ENCODE measurements at regions not wholly inside any gene's neighbourhood (a gene's known extent, or its start where the extent isn't known, plus 50 kb on each side); places are given as distances from the start of the nearest gene placed in this dataset.

GRCh38 chr4:130080872-130081451, 985.0 kb downstream of the C4orf33 start:
- no peak for FAIRE-seq

- no peak for FAIRE-seq
Measured at GRCh38 chr4:130090427-130090826, 994.5 kb downstream of the C4orf33 start.

DNA sequence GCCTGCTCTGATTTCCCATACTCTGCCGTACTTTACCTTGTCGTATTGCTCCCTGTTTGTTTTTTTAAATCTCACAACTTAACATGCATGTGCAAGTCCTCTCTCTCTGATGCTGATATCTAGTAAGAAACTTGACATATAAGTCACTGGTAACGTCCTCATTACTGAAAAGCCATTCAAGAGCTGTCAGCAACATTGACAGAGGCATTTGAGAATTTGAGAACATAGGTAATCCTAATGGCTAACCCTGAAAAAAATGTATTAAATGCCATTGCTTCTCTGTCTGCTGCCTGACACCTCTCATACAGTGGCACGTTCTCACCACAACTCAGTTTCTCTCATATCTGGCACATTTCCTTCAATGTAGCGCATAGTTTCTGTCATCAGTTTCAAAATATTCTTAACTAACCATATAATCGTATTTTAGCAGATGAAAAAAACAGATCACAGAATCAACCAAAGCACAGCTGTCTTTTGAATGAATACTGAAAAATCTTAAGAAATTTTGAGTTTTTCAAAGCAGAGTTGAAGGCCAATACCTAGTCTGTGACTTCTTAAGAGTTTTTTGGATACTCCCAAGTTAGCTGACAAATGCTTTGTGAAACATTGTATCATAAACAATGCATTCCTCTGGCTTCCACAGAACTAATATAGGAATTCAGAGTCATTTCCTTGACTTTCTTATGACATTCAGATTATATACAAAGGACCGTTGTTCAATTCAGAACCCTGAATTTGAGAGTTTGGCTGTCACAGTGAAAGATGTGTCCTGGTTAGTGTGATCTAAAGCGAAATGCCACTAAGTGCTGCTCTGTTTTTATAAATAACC, 996.4 kb downstream of the C4orf33 start:
- no peak for FAIRE-seq

DNA sequence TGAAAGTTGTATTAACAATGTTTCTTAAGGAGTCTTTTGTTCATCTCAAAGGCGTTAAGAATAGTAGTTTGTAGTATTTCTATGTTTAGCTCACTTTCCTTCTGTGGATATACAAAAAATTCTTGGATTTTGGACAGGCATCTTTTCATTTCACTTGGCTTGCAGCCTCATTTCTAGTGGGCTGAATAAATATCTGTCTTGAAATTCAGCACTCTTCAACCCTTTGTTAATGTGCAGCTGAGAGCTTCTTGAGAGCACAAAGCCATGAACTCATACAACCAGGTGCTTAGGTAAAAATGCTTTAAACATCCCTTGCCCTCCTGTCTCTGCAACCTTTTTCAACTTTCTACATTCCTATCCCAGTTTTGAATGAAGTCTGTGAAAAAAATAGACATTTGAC, 1003.2 kb downstream of the C4orf33 start:
- no peak for FAIRE-seq

DNA sequence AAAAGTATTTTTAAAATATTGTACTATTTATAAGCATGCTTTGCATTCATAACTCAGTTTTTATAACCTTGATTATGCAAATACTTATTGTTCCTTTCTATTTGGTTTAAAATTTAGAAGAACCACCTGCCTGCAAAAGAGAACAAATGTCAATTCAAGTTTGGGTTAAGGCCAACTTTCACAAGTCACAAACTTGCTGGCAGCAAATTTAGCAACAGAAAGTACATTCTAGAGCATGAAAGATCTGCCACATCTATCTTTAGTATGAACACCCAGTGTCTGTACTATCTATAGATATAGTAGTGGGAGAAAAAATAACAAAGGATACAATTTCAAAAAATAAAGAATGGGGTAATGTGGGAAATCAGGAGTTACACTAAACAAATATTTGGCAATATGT, 1014.2 kb downstream of the C4orf33 start:
- no peak for FAIRE-seq

GRCh38 chr4:130110770-130111169, 1014.8 kb downstream of the C4orf33 start:
- FAIRE-seq = no peak

DNA sequence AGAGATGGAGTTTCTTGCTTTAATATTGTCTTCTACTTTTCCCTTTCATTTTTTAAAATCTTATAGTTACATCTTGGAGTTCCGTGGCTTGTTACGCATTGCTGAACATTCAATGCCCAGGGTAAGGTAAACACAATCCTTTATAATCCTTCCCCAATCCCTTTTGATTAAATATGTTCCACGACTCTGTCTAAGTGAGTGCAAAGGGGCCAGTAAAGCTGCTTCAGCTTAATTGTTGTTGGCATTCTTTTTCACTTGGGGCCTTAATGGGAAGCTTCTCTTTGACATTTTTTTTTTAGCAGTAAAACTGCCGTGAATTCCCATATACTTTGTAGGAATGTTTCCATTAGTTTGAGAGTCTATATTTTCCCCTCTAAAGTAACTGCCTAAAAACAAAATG, 1028.1 kb downstream of the C4orf33 start:
- no peak for FAIRE-seq

DNA sequence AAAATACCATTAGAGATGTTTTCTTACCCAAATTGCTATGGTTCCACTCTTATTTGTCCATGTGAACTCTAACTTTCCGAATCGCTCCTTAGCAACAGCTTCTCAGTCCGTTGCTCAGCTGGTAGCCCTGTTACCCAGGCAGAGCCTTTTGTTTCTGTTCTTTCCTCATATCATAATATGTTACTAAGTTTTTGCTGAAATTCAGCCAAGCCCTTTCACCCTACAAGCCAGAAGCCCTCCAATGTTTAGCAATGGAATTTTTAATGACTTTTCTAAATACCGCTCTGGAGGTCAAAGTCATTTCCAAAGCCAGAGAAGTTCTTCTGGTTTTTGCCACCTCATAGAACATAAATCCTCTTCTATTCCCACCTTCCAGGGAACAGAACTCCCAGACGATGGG, 1029.5 kb downstream of the C4orf33 start:
- no peak for FAIRE-seq

DNA sequence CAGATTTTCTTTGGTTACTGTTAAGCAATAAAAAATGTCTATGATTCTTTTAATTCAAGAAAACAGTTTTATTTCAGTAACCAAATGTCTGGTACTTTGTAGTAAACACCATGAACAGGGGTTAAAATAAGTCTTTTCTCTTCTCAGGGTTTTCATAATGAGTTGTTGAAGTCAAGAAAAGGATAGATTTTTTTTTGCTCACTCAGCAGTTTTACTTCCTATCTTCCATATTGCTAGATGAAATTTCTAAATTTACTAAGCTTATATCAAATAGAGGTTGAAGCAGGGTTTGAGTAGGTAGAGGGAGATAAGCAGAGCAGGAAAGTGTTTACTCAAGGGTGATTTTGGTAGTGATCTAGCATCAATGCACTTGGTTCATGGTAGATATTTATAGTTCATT, 1031.3 kb downstream of the C4orf33 start:
- no peak for FAIRE-seq

DNA sequence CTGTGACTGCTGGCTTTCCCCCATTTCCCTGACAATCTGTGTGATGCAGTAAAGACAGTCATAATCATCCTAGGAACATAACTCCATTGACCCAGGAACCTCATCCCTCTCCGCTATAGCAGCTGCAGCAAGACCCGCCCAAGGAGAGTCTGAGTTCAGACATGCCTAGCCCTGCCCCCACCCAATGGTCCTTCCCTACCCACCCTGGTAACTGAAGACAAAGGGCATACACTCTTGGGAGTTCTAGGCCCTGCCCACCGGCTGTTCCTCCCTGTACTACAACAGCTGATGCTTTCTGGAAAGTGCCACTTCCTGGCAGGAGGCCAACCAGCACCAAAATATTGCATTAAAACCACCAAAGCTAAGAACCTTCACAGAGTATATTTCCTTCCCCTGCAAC, 1035.6 kb downstream of the C4orf33 start:
- no peak for FAIRE-seq

DNA sequence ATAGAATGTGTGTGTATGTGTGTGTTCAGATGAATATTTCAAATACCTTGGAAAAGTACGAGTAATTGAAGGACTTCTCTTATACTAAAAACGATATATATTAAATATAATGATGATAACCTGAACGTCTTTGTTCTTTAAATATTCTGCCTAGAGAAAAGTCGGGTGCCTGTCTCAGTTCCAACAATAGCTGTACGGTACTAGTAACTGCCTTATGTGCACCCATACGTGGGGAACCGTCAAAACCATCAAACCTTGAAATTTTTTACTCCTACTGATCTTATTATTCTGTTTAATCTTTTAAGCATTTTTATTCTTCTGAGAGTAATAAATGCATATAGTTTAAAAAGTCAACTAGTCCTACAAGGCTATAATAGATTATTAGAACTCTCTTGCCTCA, 1045.7 kb downstream of the C4orf33 start:
- no peak for FAIRE-seq

GRCh38 chr4:130143656-130144055, 1047.7 kb downstream of the C4orf33 start:
- FAIRE-seq = no peak

DNA sequence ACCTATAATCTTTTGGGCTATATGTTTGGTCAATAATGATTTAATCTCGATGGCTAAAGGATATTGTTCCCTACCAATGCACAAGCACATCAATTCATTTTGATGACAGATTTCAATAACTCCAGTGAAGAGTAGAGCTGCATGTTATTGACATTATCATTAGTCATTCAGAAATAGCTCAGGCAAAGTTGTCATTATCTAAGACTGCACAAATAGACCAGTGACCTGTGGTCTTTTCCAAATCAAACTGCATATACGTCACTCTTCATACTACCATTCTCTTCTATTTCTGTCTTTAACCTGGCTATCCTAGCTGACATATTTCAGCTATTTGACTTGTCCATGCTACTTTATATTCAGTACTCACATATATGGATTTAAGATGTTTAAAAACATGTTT, 1050.8 kb downstream of the C4orf33 start:
- FAIRE-seq = no peak

DNA sequence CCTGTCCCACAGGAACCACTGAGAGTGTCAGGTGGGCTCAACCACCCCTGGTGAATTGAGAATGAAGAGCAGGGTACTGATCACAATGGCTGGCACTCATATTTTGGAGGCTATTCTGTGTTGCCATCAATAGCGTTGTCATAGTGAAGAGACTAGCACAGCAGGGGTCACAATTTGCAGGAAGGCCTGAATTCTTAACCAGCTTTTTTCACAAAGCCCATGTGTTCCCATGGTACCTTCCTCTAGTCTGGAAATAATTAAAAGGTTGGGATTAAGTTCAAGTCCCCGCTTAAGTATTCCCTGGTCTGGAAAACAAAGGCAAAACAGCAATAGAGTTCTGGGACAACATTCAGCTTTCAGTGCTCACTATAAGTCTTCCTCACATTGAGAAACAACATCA, 1051.7 kb downstream of the C4orf33 start:
- FAIRE-seq = no peak

- FAIRE-seq = no peak
Measured at GRCh38 chr4:130154901-130155300, 1058.9 kb downstream of the C4orf33 start.

GRCh38 chr4:130163701-130164100, 1067.7 kb downstream of the C4orf33 start:
- FAIRE-seq = no peak

- no peak for FAIRE-seq
Measured at GRCh38 chr4:130165381-130165780, 1069.4 kb downstream of the C4orf33 start.

DNA sequence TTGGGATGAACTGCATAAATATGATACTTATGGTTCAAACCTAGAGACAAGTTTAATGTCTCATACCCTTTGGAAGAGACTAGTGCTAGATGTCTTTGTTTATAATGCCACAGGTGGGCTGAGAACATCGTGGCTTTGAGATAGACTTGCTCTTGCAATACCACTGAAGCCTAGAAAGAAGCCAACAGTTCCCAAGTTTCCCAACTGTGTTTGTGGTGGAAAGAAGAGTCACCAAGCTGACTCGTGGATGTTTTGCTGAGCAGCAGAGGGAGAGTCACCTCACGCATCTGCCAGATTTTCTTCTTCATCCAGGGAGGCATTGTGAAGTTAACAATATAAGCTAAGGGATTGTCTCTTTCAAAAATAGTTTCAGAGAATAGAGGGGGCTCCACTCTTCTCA, 1076.2 kb downstream of the C4orf33 start:
- no peak for FAIRE-seq

DNA sequence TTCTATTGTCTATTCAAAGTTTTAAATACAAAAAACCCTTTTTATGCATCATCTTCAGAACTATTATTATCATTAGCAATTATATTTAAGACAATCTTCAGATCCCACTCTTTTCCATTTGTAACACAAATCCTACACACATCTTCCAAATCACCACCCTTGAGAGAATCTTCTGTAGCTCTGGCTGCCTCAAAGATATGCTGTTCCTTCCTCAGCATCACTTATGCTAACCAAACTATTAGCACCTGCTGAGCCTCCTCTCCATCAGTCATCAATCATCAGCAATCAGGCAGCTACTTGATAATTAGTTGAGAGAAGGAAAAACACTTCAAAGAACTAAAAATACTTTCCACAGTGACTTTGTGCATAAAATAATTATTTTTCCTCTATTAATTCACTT, 1082.2 kb downstream of the C4orf33 start:
- no peak for FAIRE-seq

DNA sequence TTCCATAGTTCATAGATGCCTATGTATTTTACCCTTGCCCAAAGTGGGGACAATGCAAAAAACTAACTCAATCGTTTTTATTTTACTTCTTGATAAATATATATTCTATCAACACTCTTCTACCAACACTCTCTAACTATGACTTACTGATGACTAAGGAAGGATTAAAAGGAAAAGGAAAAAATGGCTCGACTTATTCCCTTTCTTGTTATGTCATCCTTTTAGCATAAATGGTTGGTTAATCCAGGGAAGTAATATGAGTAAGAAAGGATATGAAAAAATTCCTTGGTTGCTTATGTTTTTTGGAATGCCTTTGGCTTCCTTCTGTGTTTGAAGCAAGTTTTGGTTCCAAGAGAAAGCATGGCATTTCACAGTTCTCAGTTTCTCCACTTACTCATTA, 1087.1 kb downstream of the C4orf33 start:
- FAIRE-seq = no peak

- no peak for FAIRE-seq
Measured at GRCh38 chr4:130183766-130184165, 1087.8 kb downstream of the C4orf33 start.

DNA sequence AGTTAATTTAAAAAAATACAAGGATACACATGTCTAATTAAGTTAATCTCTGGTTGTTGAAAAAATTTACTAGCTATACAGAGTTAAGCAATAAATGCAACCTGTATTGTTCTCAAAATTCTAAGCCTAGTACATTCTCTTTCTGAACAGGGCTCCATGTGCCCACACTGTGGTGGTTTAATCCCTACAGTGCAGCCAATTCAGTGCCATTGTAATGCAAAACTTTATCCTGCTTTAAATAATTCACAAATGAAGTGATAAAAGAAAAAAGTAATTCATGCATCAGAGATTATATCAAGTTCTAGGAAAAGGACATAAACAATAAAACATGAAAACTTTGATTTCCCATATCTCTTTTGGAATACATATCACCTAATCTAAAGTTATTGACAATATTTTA, 1089.2 kb downstream of the C4orf33 start:
- no peak for FAIRE-seq

GRCh38 chr4:130186931-130187330, 1091.0 kb downstream of the C4orf33 start:
- no peak for FAIRE-seq

GRCh38 chr4:130187587-130187986, 1091.6 kb downstream of the C4orf33 start:
- no peak for FAIRE-seq

DNA sequence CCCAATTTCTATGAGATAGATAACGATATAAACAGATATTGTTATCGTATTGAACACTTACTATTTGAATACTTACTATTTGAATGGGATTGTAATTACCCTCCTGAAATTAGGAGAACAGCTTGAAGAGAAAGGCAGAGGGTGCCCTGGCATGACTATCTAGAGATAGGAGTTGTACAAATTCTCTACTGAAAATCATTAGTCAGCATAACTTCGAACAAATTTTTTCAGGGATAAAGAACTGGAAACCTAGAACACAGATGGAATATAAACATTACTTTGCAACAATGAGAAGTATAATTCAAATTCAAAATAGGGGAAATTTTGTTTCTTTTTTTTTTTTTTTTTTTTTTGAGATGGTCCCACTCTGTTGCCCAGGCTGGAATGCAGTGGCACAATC, 1096.8 kb downstream of the C4orf33 start:
- FAIRE-seq = no peak
